LNCaP clone FGC (cell line): ENCODE measurements at regions not wholly inside any gene's neighbourhood (a gene's known extent, or its start where the extent isn't known, plus 50 kb on each side); places are given as distances from the start of the nearest gene placed in this dataset.
A peak's percentile ranks its signal among the peaks of the same experiment; 100 is the strongest.

Experiments
- DNase-seq: peaks from one replicate; pipeline ENCODE4 v3.0.0-alpha.2; 2011; ENCODE audit warnings: low read depth
- H3K4me3 ChIP-seq: 2 replicates; pipeline ENCODE4 v1.5.1; 2011; ENCODE audit warnings: mild to moderate bottlenecking, low read depth, low read length, control low read depth
- TF ChIP-seq, protein P1 (sequence below): IDR thresholded peaks from 2 replicates; pipeline ENCODE4 v1.5.1; 2012; ENCODE audit warnings: mild to moderate bottlenecking; ENCODE audit not compliant: control insufficient read depth, insufficient read depth; ENCODE audit errors: extremely low read depth

DNA sequence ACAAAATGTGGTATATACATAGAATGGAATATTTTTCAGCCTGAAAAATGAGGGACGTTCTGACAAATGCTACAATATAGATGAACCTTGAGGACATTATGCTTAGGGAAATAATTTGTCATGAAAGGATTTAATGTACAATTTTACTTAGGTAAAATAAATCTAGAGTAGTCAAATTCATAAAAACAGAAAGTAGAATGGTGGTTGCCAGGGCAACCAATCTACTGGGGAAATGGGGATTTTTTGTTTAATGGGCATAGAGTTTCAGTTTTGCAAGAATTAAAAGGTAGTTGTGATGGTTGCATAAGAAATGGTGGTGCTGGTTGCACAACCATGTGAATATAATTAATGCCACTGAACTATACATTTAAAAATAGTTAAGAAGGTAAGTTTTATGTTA lies 296.0 kb upstream of the SP4 start:
- H3K4me3 ChIP-seq, result no peak overlapping the region
- no peak for DNase-seq
- TF ChIP-seq, protein P1, sequence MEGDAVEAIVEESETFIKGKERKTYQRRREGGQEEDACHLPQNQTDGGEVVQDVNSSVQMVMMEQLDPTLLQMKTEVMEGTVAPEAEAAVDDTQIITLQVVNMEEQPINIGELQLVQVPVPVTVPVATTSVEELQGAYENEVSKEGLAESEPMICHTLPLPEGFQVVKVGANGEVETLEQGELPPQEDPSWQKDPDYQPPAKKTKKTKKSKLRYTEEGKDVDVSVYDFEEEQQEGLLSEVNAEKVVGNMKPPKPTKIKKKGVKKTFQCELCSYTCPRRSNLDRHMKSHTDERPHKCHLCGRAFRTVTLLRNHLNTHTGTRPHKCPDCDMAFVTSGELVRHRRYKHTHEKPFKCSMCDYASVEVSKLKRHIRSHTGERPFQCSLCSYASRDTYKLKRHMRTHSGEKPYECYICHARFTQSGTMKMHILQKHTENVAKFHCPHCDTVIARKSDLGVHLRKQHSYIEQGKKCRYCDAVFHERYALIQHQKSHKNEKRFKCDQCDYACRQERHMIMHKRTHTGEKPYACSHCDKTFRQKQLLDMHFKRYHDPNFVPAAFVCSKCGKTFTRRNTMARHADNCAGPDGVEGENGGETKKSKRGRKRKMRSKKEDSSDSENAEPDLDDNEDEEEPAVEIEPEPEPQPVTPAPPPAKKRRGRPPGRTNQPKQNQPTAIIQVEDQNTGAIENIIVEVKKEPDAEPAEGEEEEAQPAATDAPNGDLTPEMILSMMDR, result no peak

DNA sequence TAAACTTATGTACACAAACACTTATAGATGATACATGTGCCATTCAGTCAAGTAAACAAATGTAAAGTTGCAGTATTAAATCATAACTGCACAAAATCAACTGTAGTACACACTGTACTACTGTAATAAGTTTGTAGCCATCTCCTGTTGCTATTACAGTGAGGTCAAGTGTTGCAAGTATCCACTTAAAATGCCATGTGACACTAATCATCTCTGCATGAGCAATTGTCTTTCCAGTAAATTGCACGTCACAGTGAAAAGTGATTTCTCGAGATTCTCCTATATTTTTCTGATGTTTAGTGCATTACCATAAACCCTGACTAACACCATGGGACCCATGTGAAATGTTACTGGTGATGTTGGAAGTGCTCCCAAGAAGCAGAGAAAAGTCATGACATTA lies 293.3 kb upstream of the SP4 start:
- no peak overlapping the region for H3K4me3 ChIP-seq
- TF ChIP-seq, protein P1, result no peak
- DNase-seq, result no peak

DNA sequence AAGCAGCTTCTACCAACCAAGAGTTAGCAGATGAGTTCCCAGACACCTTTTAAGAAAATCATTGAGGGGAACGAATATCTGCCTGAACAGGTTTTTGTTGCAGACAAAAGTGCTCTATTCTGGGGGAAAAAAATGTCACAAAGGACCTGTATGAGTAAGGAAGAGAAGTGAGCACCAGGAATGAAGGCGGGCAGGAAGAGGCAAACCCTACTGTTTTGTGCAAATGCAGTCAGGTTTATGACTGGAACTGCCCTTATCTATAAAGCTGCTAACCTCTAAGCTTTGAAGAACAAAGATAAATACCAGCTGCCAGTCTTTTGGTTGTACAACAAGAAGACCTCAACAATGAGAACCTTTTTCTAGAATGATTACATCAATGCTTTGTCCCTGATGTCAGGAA lies 292.4 kb upstream of the SP4 start:
- TF ChIP-seq, protein P1, result no peak
- no peak for DNase-seq
- H3K4me3 ChIP-seq, result no peak overlapping the region

DNA sequence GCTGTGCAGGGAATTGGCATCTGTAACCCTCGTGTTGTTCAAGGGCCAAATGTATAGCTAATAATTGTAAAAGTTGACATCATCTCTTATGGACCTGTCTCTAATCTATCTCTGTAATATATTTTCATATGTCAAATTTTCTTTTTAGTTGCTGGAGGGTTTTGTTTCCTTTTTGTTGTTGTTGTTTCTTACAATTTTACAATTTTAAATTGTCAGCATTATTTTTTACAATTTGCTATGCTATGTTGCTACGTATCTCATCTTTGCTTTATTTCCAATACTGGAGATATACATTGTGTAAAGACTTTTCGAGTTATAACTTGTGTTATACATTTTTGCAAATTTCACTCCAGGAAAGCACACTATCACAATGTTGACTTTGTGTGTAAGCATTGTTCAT lies 290.2 kb upstream of the SP4 start:
- DNase-seq, result no peak
- TF ChIP-seq, protein P1, result no peak
- no peak overlapping the region for H3K4me3 ChIP-seq

DNA sequence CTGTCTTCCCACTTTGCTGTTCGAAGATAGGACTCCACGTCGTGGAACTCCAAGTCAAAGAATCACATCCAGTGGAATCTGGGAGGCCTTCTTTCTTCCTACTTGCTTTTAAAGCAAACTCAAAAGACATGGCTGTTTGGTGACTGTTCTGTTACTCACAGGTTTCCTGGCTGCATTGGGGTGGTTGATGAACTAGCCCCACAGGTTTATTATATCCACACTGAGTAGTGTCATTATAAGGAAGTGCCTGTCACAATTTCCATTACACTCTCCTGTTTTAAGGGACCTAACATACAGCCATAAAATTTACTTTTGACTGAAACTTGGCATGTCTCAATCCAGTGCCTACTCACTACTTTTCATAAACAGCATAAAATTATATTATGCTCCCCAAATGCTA lies 287.3 kb upstream of the SP4 start:
- DNase-seq, result peak; percentile 38
- TF ChIP-seq, protein P1, result no peak
- H3K4me3 ChIP-seq, result no peak overlapping the region

DNA sequence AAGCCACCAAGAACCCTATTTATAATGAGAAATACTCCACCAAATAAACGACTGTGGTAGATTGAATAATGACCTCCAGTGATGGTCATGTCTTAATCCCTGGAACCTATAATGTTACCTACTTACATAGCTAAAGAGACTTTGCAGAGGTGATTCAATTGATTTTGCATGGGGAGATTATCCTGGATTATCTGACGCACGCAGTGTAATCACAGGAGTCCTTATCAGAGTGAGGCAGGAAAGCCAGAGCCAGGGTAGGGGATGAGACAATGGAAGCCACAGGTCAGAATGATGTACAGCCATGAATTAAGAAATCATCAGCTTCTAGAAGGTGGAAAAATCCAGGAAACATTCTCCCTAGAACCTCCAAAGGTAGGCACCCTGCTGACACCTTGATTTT lies 286.4 kb upstream of the SP4 start:
- no peak overlapping the region for H3K4me3 ChIP-seq
- TF ChIP-seq, protein P1, result no peak
- DNase-seq, result no peak

DNA sequence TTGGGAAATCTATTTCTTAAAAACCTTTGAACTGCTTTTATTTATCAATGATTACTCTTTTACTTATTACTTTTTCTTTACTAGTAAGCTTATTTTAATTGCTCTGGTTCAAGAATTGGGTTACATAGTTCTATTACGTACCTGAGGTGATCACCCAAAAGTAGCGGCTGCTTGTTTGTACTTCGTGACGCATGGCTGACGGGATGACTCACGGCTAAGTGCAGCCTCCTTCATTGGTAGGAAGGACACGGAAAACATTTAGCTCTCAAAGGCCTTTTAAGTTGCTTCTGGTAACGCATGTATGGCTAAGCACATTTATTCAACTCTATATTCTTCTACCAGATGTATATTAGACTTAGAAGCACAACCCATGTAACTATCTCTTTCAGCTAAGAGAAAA lies 285.8 kb upstream of the SP4 start:
- TF ChIP-seq, protein P1, result no peak
- no peak for DNase-seq
- H3K4me3 ChIP-seq, result no peak overlapping the region
